ENCODE measurements at regions not wholly inside any gene's neighbourhood (a gene's known extent, or its start where the extent isn't known, plus 50 kb on each side); places are given as distances from the start of the nearest gene placed in this dataset.

- TF ChIP-seq EZH2 (IDR thresholded peaks at IDR 0.05; ENCODE audit: insufficient read depth, low read length): no peak
- no peak for TF ChIP-seq CTCF (IDR thresholded peaks at IDR 0.05; ENCODE audit: insufficient read depth, low read depth, low read length)
Measured at GRCh38 chr6:82701341-82701740, 337.7 kb downstream of the TPBG start.
